HG03469 (cell line): ENCODE measurements at regions not wholly inside any gene's neighbourhood (a gene's known extent, or its start where the extent isn't known, plus 50 kb on each side); places are given as distances from the start of the nearest gene placed in this dataset.

ENCODE experiments used
- ATAC-seq: cut with Tn5 transposase; IDR thresholded peaks from one replicate; pipeline ENCODE4 v1.9.1; 2021; ENCODE audit warnings: mild to moderate bottlenecking, moderate library complexity, moderate number of reproducible peaks; ENCODE audit not compliant: unreplicated experiment

DNA sequence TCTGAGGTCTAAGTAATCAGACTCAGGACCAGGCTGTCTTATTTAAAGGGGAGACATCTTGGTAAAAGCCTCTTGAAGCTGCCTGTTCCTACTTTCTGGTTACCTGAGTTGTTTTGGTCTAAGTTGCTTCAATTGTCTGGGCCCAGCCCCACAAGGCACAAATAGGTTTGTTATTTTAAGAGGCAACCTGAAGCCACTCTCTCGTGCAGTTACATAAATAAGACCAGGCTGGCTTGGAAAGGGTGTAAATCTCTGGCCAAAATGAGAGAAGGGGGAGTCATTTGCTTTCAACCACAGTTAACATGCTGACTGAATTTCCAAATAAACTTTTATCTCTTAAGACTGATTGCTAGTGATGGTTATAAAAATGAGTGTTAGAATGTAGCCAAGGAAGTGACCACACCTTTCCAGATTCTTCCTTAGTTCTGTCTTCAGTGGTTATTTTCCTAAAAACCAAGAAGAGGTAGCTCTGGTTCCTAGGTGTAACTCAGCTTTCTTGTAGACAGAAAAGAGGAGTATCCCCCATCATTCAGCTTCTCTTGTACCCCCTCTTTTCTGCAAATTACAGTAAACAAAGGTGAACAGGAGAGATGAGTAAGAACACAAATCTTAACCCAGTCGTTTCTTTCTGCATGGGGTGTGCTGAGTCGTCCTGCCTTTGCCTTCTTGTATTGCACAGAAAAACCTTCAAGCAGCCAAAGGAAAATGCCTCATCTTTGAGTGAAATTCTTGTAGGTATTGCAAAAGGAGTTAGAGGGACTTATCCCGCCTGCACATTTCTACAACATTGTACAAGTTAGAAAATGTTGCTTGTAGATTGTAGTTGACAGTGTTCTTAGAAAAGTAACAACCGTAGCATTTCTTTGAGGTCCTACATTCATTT, 161.5 kb upstream of the NT5C1B start:
- no peak for ATAC-seq

DNA sequence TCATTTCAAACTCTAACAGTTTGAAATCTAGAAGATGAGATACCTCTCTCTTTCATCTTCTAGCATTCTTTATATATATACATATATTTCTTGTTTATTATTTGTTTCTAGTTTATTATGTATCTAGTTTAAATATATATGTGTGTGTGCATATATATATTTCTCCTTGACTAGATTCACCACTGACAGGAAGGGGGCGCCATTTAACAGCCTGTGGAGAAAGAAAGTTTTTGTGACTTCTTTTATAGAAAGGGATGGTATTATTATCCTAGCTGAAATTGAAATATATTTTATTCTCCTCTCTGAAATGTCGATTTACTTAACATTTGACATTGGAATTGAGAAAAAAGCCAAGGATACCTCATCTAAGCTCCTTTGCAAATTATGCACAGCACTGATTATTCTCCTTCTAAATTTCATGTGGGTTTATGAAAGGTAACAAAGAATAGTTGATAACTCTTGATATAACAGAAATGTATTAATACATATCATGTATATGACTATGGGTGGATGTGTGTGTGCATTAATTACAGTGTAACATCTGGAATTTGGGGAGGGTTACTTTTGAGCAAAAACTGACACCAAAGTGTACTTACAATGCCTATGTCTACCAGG, 160.7 kb upstream of the NT5C1B start:
- no peak for ATAC-seq

DNA sequence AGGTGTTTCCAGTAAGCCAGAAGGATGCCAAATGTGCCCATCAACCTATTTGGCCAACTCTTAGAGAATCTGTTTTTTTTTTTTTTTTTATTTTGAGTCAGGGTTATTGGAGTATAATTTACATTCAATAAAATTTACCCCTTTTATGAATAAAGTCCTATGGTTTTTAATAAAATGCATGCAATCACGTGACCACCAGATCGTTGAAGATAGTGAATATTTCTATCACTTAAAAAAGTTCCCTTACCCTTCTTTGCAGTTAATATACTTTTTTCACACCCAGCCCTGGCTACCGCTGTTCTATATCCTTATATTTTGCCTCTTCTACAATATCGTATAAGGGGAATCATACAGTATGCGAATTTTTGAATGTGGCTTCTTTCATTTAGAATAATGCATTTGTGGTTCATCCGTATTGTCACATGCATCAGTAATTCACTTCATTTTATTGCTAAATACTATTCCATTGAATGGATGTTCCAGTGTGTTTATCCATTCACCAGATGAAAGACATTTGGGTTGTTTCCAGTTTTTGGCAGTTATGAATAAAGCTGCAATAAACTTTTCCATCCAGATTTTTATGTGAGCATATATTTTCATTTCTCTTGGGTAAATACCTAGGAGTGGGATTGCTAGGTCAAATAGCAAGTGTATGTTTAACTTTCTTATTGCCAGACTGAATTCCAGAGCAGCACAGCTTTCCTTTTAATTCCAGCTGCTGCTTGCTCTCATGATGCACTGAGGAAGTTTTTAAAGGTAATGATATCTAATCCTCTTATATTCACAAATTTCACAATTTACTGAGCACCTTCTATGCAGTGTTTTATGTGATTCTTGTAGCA, 156.3 kb upstream of the NT5C1B start:
- ATAC-seq: no peak

DNA sequence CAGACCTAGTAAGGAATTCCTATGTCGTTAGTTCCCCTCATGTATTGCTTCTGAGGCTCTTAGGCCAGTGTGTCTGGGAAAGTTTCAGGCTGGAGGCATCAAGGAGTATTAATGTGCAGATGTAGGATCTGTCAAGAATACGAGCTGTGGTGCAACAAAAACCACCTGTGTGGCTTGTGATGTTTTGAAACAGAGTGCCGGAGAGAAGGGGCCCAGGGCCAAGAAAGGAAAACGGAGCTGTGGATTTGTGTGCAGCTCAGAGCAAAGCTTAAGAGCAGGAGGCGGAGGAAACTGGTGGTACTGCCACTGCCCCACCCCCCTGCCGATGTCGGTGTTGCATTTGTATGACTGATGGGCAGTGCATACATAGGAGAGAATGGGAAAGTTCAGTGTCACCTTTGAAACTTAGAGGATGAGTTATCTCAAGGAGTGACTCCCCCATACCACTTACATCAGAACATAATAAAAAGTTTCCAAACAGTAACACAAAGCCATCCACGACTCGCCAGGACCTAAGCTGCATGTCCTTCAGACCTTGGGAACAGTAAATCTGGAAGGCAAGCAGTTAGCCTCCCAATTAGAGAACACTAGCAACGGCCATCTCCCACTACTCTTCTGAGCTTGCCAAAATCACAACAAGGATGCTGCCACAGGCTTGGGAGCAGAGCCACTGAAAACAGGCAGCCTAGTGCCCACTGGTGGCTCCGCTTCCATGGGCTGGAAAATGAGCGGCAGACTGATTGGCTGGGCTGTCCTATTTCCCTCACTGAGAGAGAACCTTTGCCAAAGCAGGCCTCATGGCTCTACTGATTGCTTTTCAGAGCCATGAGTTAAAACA, 152.7 kb upstream of the NT5C1B start:
- no peak for ATAC-seq

DNA sequence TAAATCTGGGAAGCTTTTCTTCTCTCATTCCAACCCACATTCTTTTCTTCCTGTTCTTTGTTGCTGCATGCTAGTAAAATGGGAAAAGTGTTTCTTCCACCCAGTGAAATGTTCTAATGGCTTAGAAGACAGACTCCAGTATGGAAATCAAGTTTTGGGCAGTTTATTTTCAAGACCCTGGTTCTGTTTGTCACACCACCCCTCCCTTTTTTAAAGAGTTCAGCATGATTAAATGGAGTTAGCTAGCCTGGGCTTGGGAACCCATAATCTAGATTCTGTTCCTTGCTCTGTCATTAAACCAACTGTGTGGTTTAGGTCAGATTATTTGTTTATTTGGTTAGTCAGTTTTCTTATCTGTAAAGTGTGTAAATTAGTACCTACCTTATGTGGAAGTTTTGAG, 151.8 kb upstream of the NT5C1B start:
- ATAC-seq: no peak

DNA sequence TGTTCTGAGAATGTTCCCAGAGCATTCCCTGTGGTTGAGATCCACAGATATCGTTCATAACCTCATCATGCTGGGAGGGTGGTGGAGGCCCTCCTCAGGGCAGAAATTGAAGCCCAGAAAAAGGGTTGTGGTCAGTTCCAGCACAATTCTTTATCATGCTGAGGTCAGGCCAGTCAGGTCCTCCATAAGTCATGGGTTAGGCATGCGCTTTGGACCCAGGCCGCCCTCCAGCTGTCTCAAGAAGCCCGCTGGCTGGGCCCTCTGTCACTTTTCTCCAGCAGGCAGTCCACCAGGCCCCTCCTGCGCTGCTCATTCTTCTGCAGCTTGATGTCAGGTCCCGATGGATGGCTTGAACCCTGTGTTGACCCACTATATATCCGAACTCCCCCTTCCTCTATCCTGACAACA, 151.1 kb upstream of the NT5C1B start:
- no peak for ATAC-seq

DNA sequence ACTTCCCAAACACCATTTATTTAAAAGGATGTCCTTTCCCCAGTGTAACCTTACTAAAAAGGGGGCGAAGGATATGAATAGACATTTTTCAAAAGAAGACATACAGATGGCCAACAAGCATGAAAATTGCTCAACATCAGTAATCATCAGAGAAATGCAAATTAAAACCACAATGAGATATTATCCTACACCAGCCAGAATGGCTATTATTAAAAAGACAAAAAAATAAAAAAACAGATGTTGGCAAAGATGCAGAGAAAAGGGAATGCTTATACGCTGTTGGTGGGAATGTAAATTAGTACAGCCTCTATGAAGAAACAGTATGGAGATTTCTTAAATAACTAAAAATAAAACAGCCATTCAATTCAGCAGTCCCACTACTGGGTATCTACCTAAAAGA, 142.3 kb upstream of the NT5C1B start:
- ATAC-seq: no peak

DNA sequence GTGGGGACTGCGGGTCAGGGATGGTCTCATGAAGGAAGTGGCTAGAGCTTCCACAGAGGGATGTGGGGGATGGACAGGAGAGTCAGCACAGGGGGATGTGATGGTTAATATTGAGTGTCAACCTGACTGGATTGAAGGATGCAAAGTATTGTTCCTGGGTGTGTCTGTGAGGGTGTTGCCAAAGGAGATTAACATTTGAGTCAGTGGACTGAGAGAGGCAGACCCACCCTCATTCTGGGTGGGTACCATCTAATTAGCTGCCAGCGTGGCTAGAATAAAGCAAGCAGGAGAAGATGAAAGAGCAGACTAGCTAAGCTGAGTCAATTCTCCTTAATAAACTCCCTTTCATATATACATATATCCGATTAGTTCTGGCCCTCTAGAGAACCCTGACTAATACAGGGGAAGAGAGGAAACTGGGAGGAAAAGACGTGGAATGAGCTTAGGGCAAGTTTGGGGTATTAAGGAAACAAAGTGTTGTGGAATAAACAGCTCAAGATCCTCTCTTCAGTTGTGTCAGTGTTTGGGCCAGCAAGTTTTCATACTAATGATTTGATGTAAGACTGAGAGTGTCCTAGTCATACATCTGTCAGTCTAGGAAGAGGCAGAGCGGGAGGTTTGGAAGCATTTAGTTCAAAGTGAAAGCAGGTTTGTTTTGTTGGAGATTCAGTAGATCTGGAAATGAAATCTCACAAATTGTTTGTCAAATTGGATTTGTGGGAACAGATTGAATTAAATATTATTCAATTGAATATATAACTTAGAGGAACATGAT, 135.2 kb upstream of the NT5C1B start:
- no peak for ATAC-seq

DNA sequence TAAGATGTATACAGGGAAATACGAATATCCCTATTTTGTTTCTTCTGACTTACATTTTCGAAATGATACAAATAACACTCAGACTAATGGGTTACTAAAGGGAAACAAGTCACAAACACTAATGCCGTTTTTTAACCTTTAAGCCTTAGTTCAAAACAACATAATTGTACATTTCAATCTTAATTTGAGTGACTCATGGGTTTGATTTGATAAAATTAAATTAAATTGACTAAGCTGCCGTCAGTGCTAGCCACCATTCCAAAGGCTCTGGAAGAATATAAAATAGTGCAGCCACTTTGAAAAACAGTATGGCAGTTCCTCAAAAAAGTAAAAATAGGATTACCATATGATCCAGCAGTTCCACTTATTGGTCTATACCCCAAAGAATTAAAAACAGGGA, 133.8 kb upstream of the NT5C1B start:
- ATAC-seq: no peak

DNA sequence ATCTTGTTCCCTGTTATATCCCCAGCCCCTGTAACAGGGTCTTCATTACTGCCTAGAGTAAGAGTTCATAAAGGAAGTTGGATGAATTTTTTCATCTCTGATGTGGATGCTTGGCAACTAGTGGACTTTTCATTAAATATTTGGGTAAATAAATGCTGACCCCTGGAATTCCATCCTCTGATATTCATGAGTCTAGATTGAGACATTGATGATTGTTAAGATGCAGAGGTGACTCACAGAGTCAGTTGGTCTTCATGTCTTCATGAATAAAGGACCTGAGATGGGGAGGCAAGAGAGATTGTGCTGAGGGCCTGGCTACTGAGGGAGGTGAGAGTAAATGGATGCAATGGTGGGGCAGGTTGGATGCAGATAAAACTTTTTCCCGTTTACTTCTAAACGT, 132.7 kb upstream of the NT5C1B start:
- ATAC-seq: no peak

DNA sequence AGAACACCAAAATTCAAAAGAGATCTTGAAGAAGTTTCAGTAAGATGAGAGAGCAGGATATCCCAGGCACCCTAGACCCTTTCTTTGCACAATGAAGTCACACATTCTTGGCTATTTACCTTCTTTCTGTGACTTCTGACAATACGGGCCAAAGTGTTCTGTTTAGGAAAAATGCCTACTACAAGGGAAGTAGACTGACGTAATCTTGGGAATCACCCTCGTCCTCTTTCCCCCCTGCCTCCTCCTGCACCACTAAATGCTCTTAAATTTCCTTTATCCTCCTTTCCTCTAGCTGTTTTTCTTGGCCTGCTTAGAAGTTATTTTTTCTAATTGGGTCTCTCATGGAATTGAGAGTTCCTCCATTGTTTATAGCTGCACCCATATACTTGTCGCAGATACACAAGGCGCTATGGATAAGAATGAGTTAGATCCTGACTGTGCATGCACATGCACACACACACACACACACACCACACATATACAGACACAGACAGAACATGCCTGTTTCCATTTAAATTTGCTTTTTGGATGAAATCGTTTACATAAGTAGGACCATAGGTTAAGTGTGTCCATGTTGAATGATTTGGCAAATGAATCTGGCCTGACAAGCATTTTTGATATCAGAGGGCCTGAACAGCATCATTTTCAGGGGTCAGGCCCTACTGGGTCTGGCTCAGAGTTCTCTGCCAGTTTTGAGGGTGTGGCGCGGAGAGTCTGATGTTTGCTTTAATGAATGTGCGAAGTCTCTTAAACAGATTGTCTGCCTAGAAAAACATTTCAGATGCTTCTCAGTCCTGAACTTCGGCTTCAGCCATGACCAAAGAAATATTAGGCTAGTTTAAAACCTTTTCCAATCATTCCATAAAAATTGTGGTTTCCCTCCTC, 131.9 kb upstream of the NT5C1B start:
- ATAC-seq: no peak

DNA sequence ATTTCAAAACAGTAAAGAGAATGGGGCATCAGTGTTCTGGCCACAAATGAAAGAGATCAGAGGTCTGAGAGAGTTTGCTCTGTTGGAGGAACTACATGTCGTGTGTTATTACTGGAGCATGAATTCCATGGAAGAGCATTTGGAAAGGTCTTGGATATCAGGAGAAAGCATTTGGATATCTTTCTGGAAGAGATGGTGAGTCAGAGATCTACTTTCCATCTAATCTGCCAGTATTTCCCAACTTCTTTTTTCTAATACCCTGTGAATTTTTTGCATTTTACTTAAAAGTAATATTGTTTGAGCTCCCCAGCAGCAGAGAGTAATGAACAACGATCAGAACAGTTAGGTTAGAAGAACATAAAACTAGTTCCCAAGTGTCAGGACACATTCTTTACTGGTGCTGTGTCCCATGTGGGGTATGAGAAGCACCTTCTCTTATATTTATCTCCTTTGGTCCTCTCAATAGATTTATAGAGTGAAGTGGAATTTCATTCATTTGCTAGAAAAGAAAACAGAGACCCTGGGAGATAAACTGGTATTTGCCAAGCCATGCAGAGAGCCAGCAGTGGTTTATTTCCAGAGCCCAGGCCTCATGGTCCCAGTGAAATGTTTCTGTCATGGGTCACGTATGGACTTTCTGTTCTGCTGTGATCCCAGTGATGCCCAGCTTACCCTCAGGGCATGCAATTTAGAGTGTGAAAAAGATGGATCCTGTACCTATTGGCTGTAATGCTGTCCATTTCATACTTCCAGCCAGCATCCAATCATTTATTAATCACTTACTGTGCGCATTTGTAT, 130.8 kb upstream of the NT5C1B start:
- ATAC-seq: no peak

DNA sequence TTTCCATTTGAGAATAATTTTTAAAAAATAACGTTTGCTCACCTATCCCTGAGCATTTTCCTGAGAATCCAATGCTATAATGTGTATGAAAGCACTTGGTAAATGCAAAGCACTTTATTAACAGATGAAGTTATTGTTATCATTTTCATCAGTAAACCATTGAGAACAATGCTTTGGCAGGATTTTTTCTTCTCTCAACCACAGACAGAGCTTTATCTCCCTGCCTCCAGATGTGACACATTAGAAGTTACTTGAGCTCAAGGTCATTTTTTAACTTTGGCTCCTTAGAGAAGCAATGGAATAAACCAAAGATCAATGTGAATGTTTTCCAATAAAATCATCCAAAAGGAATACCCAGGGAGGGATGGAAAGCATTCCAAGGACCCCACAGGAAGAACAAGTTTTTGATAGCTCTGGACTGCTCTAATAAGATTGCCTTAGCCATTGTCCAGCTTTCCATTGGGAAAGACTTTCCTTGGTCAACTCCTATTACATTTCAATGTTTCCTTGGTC, 118.9 kb upstream of the NT5C1B start:
- no peak for ATAC-seq

DNA sequence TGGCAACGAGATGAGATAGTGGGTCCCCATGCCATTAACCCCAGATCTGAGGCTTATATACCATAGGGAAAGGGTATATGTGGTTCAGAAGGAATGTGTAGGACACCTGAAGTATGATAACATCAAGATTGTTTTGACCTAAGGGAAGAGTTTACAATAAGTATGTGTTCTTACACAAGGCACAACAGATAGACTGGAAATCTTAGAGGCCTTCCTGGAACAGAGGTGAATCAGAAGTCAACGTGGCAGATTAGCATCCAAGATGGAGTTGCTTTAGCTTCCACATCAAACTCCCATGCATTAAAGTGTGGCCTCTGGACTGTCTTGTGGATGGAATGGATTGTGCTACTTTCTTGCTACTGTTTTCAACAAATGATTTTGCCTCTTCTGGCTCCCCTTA, 116.6 kb upstream of the NT5C1B start:
- no peak for ATAC-seq

DNA sequence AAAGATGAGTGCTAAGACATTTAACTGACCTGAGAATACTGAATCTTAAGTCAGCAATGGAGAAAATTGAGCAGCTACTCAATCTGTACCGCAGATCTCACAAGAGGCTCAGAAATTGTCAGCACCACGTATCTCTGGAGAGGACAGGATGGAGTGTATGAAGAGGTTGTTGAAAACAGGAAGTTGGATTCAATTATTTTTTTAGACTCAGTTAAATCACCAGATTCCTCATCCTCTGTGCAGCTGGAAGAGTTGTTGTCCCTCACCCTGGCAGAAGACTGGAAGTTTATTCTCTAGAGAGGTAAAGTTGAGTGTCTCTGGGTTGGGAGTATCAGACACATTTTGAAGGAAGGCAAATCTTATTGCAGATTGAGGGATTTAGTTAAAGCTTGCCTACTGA, 114.9 kb upstream of the NT5C1B start:
- ATAC-seq: no peak

DNA sequence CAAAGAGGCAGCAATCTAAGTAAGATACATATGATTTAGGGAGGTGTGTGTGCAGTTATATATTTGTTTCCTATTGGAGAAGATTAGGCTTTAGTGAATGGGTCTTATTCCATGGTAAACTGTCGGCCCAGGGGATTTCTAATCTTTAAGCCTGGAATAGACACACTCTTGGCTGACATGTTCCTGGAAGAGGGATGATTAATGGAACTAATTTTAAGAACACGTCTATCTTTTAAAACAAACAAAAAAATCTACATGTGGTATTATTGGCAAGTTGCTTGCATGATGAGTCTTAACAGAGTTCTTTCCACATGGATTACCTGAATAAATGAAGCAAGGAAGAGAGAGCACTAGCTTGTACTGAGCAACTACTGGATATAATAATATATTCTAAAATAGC, 114.2 kb upstream of the NT5C1B start:
- ATAC-seq: no peak

DNA sequence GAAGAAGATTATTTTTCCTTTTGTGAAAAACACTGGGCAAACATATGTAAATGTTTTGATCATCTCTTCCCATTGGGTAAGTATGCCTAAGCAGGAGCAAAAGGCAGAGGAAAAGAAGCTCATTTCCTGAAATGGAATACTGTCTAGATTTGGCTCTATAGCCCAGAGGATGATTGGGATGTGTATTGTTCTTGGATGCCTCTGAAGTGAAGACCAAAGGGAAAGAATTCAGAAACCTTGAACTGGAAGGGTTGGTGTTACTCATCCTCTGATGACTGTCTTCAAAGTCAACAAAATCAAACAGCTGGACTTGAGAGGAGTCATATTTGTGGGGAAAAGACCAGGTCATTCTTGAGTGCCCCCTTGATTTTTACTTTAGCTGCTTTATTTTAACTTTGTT, 112.6 kb upstream of the NT5C1B start:
- ATAC-seq: no peak

DNA sequence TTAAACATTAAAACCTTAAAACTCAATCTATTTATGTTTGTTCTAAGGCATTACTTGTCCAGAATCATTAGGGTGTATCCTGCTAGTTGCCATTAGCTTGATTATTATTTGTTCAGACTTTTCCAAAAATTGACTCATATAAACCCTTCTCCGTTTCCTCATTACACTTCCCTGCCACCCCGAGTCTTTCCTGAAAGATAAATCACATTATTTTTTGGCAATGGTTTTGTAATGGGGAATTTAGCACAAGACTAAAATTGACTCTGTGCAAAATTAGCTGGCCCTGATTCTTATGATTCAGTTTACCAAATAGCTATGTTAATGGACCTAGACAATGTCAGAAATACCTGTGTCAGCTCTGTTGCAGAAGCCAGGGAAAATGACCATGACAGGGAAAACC, 112.2 kb upstream of the NT5C1B start:
- no peak for ATAC-seq
